HG03442 (cell line): ENCODE measurements at regions not wholly inside any gene's neighbourhood (a gene's known extent, or its start where the extent isn't known, plus 50 kb on each side); places are given as distances from the start of the nearest gene placed in this dataset.
"Not testable (repeated sequence)": the region's sequence is repeated elsewhere in the genome, so short reads cannot be mapped to it uniquely, and the experiment has no call there.

ENCODE experiments used
- ATAC-seq: cut with Tn5 transposase; IDR thresholded peaks from one replicate; pipeline ENCODE4 v1.9.1; 2021; ENCODE audit warnings: mild to moderate bottlenecking, moderate library complexity; ENCODE audit not compliant: unreplicated experiment

- no peak for ATAC-seq
These were observed 146.6 kb downstream of the USP22 start for GRCh38 chr17:20896153-20896649.

GRCh38 chr17:20898726-20899125 lies 144.1 kb downstream of the USP22 start:
- ATAC-seq, result not testable (repeated sequence)

- ATAC-seq, result not testable (repeated sequence)
These were observed 140.3 kb downstream of the USP22 start for GRCh38 chr17:20902496-20902895.

GRCh38 chr17:20903549-20903948 lies 139.3 kb downstream of the USP22 start:
- ATAC-seq, result not testable (repeated sequence)

- peak; percentile 94 for ATAC-seq
These were observed 134.2 kb downstream of the USP22 start for GRCh38 chr17:20908313-20909267.

- no peak for ATAC-seq
These were observed 128.2 kb downstream of the USP22 start for GRCh38 chr17:20914658-20915057.

GRCh38 chr17:20916383-20916782 lies 126.4 kb downstream of the USP22 start:
- ATAC-seq, result no peak

GRCh38 chr17:20917610-20918306 lies 125.1 kb downstream of the USP22 start:
- not testable (repeated sequence) for ATAC-seq

GRCh38 chr17:20920095-20920814 lies 122.6 kb downstream of the USP22 start:
- no peak for ATAC-seq

- no peak for ATAC-seq
These were observed 122.0 kb downstream of the USP22 start for GRCh38 chr17:20920815-20921199.

- no peak for ATAC-seq
These were observed 120.6 kb downstream of the USP22 start for GRCh38 chr17:20922128-20922670.

GRCh38 chr17:20924306-20924705 lies 118.5 kb downstream of the USP22 start:
- ATAC-seq, result no peak

GRCh38 chr17:20925091-20925490 lies 117.7 kb downstream of the USP22 start:
- no peak for ATAC-seq

- no peak for ATAC-seq
These were observed 116.9 kb downstream of the USP22 start for GRCh38 chr17:20925954-20926353.

GRCh38 chr17:20926532-20926931 lies 116.3 kb downstream of the USP22 start:
- no peak for ATAC-seq

- ATAC-seq, result no peak
These were observed 115.4 kb downstream of the USP22 start for GRCh38 chr17:20927308-20927977.

GRCh38 chr17:20929334-20929733 lies 113.5 kb downstream of the USP22 start:
- ATAC-seq, result no peak

GRCh38 chr17:20930081-20930760 lies 112.6 kb downstream of the USP22 start:
- no peak for ATAC-seq

- ATAC-seq, result not testable (repeated sequence)
These were observed 109.8 kb downstream of the USP22 start for GRCh38 chr17:20933040-20933439.

- ATAC-seq, result no peak
These were observed 108.5 kb downstream of the USP22 start for GRCh38 chr17:20934288-20934687.
